Osteocyte (in vitro differentiated cells): ENCODE measurements at regions not wholly inside any gene's neighbourhood (a gene's known extent, or its start where the extent isn't known, plus 50 kb on each side); places are given as distances from the start of the nearest gene placed in this dataset.
"Not testable (repeated sequence)": the region's sequence is repeated elsewhere in the genome, so short reads cannot be mapped to it uniquely, and the experiment has no call there.

Experiments used
- DNase-seq: peaks from one replicate; pipeline ENCODE4 v3.0.0; 2021; ENCODE audit warnings: mixed read lengths; ENCODE audit not compliant: unreplicated experiment; ENCODE audit errors: extremely low spot score
- H3K27ac Mint-ChIP-seq: one replicate; pipeline ENCODE4 v1.8.0; 2021; ENCODE audit warnings: mild to moderate bottlenecking, mixed read lengths; ENCODE audit not compliant: unreplicated experiment
- H3K27me3 Mint-ChIP-seq: one replicate; pipeline ENCODE4 v1.8.0; 2021; ENCODE audit warnings: mixed read lengths; ENCODE audit not compliant: unreplicated experiment
- H3K36me3 Mint-ChIP-seq: one replicate; pipeline ENCODE4 v1.8.0; 2021; ENCODE audit warnings: mixed read lengths; ENCODE audit not compliant: unreplicated experiment
- H3K4me1 Mint-ChIP-seq: one replicate; pipeline ENCODE4 v1.8.0; 2021; ENCODE audit warnings: mixed read lengths; ENCODE audit not compliant: unreplicated experiment
- H3K4me3 Mint-ChIP-seq: one replicate; pipeline ENCODE4 v1.8.0; 2021; ENCODE audit warnings: mild to moderate bottlenecking, moderate library complexity, mixed read lengths; ENCODE audit not compliant: unreplicated experiment
- H3K9me3 Mint-ChIP-seq: one replicate; pipeline ENCODE4 v1.8.0; 2021; ENCODE audit warnings: mixed read lengths; ENCODE audit not compliant: unreplicated experiment
- TF ChIP-seq, protein P1 (sequence below): fragments of 200-600 bp; sonication (generic); IDR thresholded peaks from 2 replicates; pipeline ENCODE4 v1.5.0; 2021; ENCODE audit warnings: antibody characterized with exemption, mild to moderate bottlenecking, moderate library complexity

DNA sequence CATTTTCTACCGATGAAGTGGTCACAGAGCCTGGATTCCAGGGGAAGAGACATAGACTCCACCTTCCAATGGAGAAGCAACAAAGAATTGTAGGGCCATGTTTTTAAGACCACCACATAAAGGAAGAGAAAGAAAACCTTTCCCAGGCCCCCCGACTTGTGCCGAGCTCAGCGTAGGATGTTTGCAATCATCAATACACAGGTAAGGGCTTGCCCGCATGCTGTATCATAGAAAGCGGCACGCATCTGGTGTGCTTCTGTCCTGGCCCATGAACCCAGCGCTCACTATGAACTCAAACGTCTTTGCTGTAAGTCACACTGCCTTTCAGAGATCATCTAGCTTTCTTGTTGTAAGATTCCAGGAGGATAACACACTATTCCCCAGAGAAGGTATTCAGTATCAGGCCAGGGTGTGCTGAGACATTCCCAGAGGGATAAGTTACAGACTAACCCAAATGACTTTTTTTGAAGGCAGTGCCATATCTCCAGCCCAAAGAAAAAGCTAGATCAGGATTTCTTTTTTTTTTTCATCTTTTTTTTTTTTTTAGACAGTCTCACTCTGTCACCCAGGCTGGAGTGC, 79.5 kb upstream of the RPL38 start:
- Mint-ChIP-seq H3K9me3 (peaks cover 4% of the 10 kb centered on the region), H3K36me3 (no peaks in the 10 kb centered on the region), H3K27ac (no peak overlapping the region), H3K27me3 (no peaks in the 10 kb centered on the region), H3K4me3 (no peak overlapping the region), H3K4me1 (no peaks in the 10 kb centered on the region)
- TF ChIP-seq, protein P1, sequence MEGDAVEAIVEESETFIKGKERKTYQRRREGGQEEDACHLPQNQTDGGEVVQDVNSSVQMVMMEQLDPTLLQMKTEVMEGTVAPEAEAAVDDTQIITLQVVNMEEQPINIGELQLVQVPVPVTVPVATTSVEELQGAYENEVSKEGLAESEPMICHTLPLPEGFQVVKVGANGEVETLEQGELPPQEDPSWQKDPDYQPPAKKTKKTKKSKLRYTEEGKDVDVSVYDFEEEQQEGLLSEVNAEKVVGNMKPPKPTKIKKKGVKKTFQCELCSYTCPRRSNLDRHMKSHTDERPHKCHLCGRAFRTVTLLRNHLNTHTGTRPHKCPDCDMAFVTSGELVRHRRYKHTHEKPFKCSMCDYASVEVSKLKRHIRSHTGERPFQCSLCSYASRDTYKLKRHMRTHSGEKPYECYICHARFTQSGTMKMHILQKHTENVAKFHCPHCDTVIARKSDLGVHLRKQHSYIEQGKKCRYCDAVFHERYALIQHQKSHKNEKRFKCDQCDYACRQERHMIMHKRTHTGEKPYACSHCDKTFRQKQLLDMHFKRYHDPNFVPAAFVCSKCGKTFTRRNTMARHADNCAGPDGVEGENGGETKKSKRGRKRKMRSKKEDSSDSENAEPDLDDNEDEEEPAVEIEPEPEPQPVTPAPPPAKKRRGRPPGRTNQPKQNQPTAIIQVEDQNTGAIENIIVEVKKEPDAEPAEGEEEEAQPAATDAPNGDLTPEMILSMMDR = no peak
- no peak for DNase-seq

DNA sequence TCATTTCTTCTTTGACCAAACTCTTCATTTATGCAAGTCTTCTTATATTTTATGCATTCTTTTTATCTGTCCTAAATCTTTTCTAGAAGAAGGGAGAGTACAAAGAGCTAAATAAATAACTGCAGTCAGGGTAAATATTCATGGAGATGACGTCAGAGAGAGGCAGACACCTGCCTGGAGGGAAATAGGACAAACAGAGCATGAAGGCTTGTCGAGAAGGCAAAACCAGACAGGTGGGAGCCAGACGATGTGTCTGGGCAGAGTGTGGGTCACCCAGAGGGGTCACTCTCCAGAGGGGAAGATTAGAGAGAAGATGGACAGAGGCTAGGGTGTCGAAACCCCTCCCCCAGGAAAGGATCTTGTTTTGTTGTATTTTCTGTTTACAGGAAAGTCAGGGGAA, 78.3 kb upstream of the RPL38 start:
- no peak for DNase-seq
- Mint-ChIP-seq H3K27me3 (no peaks in the 10 kb centered on the region), H3K4me3 (no peak overlapping the region), H3K4me1 (no peaks in the 10 kb centered on the region), H3K27ac (no peak overlapping the region), H3K36me3 (no peaks in the 10 kb centered on the region), H3K9me3 (peaks cover 4% of the 10 kb centered on the region)
- TF ChIP-seq, protein P1 = no peak

DNA sequence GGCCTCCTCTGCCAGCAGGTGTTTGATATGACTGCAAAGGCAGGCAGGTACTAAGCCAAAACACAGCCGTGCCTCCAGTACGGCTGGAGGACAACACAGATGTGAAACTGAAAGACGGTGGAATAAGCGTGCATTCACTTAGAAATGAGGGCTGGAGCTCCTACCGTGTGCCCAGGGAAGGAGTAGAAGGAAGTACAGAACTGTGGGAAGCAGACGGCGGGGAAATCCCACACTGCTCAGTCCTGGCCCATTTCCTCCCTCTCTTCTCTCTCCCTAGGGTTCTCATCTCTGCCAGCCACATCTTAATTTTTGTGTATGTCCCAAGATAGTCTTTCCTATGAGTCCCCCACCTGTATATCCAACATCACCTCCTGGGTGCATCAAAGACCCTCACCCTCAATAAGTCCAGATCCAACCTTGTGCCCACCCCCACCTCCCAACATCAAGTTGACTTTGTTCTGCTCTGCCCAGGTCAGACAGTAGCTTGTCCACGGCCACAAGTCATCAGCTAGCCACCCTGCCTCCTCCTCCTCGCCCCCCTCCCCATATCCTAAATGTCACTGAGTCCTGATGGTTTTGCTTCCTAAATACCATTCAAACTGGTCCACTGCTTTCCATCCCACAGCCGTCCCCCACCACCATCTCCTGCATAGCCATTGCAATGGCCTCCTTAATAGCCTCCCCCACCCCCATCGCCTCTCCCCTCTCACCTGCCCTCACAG, 77.1 kb upstream of the RPL38 start:
- Mint-ChIP-seq H3K9me3 (peaks cover 4% of the 10 kb centered on the region), H3K36me3 (no peaks in the 10 kb centered on the region), H3K4me3 (no peak overlapping the region), H3K27me3 (no peaks in the 10 kb centered on the region), H3K4me1 (no peaks in the 10 kb centered on the region), H3K27ac (no peak overlapping the region)
- TF ChIP-seq, protein P1 = no peak
- no peak for DNase-seq

DNA sequence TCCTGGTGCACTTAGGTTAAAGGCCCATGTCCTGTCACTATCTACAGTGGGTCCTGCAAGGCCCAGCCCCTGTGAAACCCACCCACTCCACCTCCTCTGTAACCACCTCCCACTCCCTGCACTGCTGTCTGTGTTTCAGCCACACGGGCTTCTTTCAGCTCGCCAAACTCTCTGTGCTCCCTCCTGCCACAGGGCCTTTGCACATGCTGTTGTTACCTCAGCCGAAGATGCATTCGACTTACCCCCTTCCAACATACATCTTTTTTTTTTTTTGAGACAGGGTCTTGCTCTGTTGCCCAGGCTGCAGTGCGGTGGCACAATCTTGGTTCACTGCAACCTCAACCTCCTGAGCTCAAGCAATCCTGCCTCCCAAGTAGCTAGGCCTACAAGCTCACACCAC, 76.5 kb upstream of the RPL38 start:
- no peaks in the 10 kb centered on the region for H3K27me3 Mint-ChIP-seq
- DNase-seq = no peak
- no peaks in the 10 kb centered on the region for H3K4me1 Mint-ChIP-seq
- H3K36me3 Mint-ChIP-seq = no peaks in the 10 kb centered on the region
- no peak overlapping the region for H3K4me3 Mint-ChIP-seq
- H3K27ac Mint-ChIP-seq = no peak overlapping the region
- TF ChIP-seq, protein P1 = no peak
- H3K9me3 Mint-ChIP-seq = peaks cover 4% of the 10 kb centered on the region

DNA sequence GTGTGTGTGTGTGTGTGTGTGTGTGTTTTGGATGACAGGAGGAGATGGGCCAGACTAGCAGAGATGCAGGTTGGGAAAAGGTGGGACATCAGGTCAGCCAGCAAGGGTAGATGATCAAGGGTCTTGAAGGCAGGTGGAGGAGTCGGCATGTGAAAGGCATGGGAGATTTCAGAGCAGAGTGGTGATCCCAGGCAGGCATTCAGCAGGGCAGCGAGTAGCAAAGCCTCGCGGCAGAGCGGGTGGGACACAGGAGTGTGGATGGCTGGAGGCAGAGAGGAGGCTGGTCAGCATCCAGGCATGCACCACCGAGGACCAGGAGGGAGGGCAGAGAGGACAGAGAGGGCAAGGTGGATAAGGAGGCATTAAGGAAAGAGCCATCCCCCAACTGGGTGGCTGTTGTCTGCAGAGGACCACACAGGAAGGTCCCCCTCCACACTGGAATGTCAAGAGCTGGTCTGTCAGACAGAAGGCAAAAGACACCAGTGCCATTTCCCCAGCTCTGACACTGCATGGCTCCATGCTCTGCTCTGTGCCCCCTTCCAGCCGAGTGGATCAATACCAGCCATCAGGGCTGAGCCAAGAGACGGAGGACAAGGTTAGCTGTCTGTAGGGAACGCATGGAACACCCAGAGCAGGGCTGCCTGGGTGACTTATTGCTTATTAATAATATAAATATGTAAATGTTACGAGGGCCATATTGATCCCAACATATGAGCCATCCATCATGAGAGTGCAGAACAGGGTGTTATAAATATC, 74.8 kb upstream of the RPL38 start:
- TF ChIP-seq, protein P1 = no peak
- Mint-ChIP-seq H3K27me3 (no peaks in the 10 kb centered on the region), H3K4me1 (no peaks in the 10 kb centered on the region)

DNA sequence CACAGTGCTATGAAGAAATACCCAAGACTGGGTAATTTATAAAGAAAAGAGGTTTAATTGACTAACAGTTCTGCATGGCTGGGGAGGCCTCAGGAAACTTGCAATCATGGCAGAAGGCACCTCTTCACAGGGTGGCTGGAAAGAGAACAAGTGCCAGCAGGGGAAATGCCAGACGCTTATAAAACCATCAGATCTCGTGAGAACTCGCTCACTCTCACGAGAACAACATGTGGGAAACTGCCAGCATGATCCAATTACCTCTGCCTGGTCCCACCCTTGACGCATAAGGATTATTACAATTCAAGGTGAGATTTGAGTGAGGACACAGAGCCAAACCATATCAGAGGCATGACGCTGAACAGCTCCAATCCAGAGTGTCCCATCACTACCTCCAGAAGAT, 73.7 kb upstream of the RPL38 start:
- not testable (repeated sequence) for H3K9me3 Mint-ChIP-seq, H3K4me3 Mint-ChIP-seq, H3K27ac Mint-ChIP-seq, H3K4me1 Mint-ChIP-seq, H3K36me3 Mint-ChIP-seq, H3K27me3 Mint-ChIP-seq, DNase-seq

More for the DNA sequence above, 74.8 kb upstream of the RPL38 start:
- H3K4me3 Mint-ChIP-seq = no peak overlapping the region
- H3K27ac Mint-ChIP-seq = no peak overlapping the region
- DNase-seq = no peak
- peaks cover 4% of the 10 kb centered on the region for H3K9me3 Mint-ChIP-seq
- no peaks in the 10 kb centered on the region for H3K36me3 Mint-ChIP-seq
